Endothelial cell of umbilical vein (primary cell): ENCODE measurements at regions not wholly inside any gene's neighbourhood (a gene's known extent, or its start where the extent isn't known, plus 50 kb on each side); places are given as distances from the start of the nearest gene placed in this dataset.

Source experiments
- BruUV-seq: library from RNA; stranded (reverse); fragments of 400-500 nt; replicated peaks from 2 replicates; lab custom pipeline; 2021; lab: Mats Ljungman, UMichigan
- CTCF ChIA-PET: fragments of 300-600, 350-600 bp; sonication (Branson Sonifier 250); formaldehyde crosslinking; loops from one replicate; lab custom pipeline; 2021; ENCODE audit warnings: antibody characterized with exemption, inconsistent platforms; lab: Charles Lee
- POLR2A ChIA-PET: fragments of 300-600, 350-600 bp; sonication (Branson Sonifier 250); formaldehyde crosslinking; loops from one replicate; lab custom pipeline; 2021; ENCODE audit warnings: antibody characterized with exemption, inconsistent platforms; lab: Charles Lee
- DNase-seq: peaks from one replicate; pipeline ENCODE4 v3.0.0-alpha.2; 2011; ENCODE audit warnings: low read depth, low spot score
- FAIRE-seq: peaks from 2 replicates; lab custom pipeline; 2011; peaks lifted over from hg19 to GRCh38; lab: Jason Lieb, UNC
- H2AFZ ChIP-seq: 2 replicates; pipeline ENCODE4 v1.6.0; 2012; ENCODE audit warnings: low read depth, low read length, control low read depth, inconsistent platforms
- H3K27ac ChIP-seq: 2 replicates; pipeline ENCODE4 v1.5.1; 2011; ENCODE audit warnings: low read depth, mild to moderate bottlenecking, control low read depth, low read length, moderate library complexity; ENCODE audit not compliant: insufficient read depth
- H3K27me3 ChIP-seq, 2 experiments: 2 replicates each; pipeline versions ENCODE4 v1.6.0 to v1.6.1; 2011; ENCODE audit warnings: low read length in 2 of 2, mixed read lengths in 1 of 2; ENCODE audit not compliant: control insufficient read depth in 2 of 2, insufficient read depth in 2 of 2
- H3K36me3 ChIP-seq, 2 experiments: 2 replicates in 1 of 2; 3 replicates in 1 of 2; pipeline ENCODE4 v1.5.1; 2011; ENCODE audit warnings: low read length in 2 of 2, mild to moderate bottlenecking in 1 of 2, moderate library complexity in 1 of 2; ENCODE audit not compliant: control insufficient read depth in 2 of 2, insufficient read depth in 2 of 2; ENCODE audit errors: extremely low read depth in 1 of 2
- H3K4me1 ChIP-seq: 3 replicates; pipeline ENCODE4 v1.5.1; 2011; ENCODE audit warnings: mild to moderate bottlenecking, low read length; ENCODE audit not compliant: control insufficient read depth, insufficient read depth; ENCODE audit errors: extremely low read depth
- H3K4me2 ChIP-seq: 2 replicates; pipeline ENCODE4 v1.6.1; 2011; ENCODE audit warnings: low read length, control low read depth, mixed read lengths; ENCODE audit not compliant: insufficient read depth
- H3K4me3 ChIP-seq, 3 experiments: fragments of 200-600 bp in 1 of 3; sonication (generic), shearing (Covaris generic) in 1 of 3; replicated peaks in 1 of 3; 2 replicates each; pipeline ENCODE4 v1.5.1; 2011 to 2016; ENCODE audit warnings: control low read depth in 3 of 3, low read length in 3 of 3, mild to moderate bottlenecking in 2 of 3, inconsistent platforms in 1 of 3, low read depth in 1 of 3, moderate library complexity in 1 of 3; ENCODE audit not compliant: insufficient read depth in 1 of 3
- H3K79me2 ChIP-seq: 2 replicates; pipeline ENCODE4 v1.6.0; 2012; ENCODE audit warnings: low read length, inconsistent platforms; ENCODE audit not compliant: control insufficient read depth, insufficient read depth
- H3K9ac ChIP-seq: replicated peaks from 2 replicates; pipeline ENCODE3; 2011; ENCODE audit warnings: low read length, control low read depth; ENCODE audit not compliant: insufficient read depth; ENCODE audit errors: extremely low read depth
- H3K9me1 ChIP-seq: replicated peaks from 3 replicates; pipeline ENCODE4 v1.6.0; 2011; ENCODE audit warnings: mild to moderate bottlenecking, low read length; ENCODE audit not compliant: control insufficient read depth, insufficient read depth; ENCODE audit errors: extremely low read depth
- H3K9me3 ChIP-seq: replicated peaks from 2 replicates; pipeline ENCODE4 v1.5.1; 2012; ENCODE audit warnings: low read length, inconsistent platforms; ENCODE audit not compliant: control insufficient read depth, insufficient read depth
- H4K20me1 ChIP-seq: replicated peaks from 2 replicates; pipeline ENCODE3; 2011; ENCODE audit warnings: mild to moderate bottlenecking, low read length; ENCODE audit not compliant: control insufficient read depth, insufficient read depth; ENCODE audit errors: extremely low read depth
- CTCF ChIP-seq, 2 donors: IDR thresholded peaks; 1 replicate in 1 of 2; 2 replicates in 1 of 2; pipeline ENCODE4 v1.5.1; 2011; ENCODE audit warnings: low read length in 2 of 2, mild to moderate bottlenecking in 2 of 2, moderate library complexity in 2 of 2, control low read depth in 1 of 2, inconsistent platforms in 1 of 2, low read depth in 1 of 2; ENCODE audit not compliant: insufficient read depth in 1 of 2; ENCODE audit errors: extremely low read depth in 1 of 2
- EZH2 ChIP-seq: IDR thresholded peaks from 2 replicates; pipeline ENCODE4 v1.6.1; 2012; ENCODE audit warnings: borderline replicate concordance, low read depth, mild to moderate bottlenecking, moderate library complexity, low read length, inconsistent platforms; ENCODE audit not compliant: severe bottlenecking
- GATA2 ChIP-seq: IDR thresholded peaks from 2 replicates; pipeline ENCODE4 v1.7.0; 2011; ENCODE audit warnings: low read depth, mild to moderate bottlenecking, moderate library complexity, mixed read lengths, low read length; ENCODE audit not compliant: insufficient read length, insufficient read depth
- MAX ChIP-seq: IDR thresholded peaks from 2 replicates; pipeline ENCODE4 v1.6.1; 2011; ENCODE audit not compliant: insufficient read depth, insufficient read length
- dilution Hi-C: fragments of 300-500 bp; cut with MboI; formaldehyde crosslinking; loops from one replicate; pipeline ENCODE4 v1.15.0; 2019; ENCODE audit warnings: low sequenced_read_pairs; ENCODE audit not compliant: extremely low pct_ligation_motif_present
- intact Hi-C: fragments of 100-400 bp; cut with micrococcal nuclease; formaldehyde crosslinking; loops from one replicate; pipeline ENCODE4 v1.10.0; 2022

DNA sequence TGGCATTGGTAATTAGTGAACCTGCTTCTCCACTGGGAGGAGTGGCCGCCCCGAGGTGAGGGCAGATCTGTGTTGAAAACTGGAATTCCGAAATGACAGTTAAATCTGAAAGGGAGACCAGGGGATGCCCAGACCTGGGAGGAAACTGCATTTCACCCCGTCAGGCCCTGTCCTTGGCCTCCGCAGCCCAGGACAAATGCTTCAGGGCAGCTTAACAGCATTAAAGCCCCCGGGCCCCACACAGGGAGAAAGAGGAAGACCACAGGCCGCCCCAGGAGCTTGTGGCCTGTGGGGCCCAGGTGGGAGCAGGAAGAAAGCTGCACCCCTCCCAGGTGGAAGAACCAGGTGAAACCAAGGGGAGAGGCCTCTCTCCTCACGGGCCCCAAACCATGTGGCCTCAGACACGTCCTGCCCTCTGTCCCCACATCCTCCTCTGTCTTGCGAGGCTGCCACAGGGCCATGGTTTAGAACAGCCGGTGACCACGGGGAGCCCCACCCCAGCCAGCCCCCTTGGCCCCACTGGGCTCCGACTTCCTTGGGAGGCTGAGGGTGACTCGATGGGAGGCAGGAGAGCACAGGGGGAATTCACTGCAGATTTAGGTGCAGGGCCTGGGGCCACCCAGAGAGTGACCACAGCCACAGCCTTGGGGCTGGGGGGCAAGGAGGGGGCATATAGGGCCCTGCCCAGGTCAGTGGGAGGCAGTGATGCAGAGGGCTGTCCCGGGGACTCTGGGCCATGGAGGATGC, 265.4 kb downstream of the ADGRD1 start:
- no peak for TF ChIP-seq GATA2
- no peak for TF ChIP-seq MAX
- no peak for TF ChIP-seq CTCF (IDR thresholded peaks at IDR 0.05; ENCODE audit: extremely low read depth in 1 of 2, insufficient read depth in 1 of 2, low read depth in 1 of 2, low read length in 2 of 2)
- TF ChIP-seq EZH2: no peak
- DNase-seq (no peak), FAIRE-seq (no peak)
- Histone ChIP-seq H3K9ac (no peak overlapping the region), H3K9me1 (no peaks in the 10 kb centered on the region), H3K4me2 (no peak overlapping the region), H3K27ac (no peak overlapping the region), H3K9me3 (no peaks in the 10 kb centered on the region), H3K4me1 (no peaks in the 10 kb centered on the region), H3K36me3 (no peaks in the 10 kb centered on the region), H3K27me3 (no peaks in the 10 kb centered on the region), H4K20me1 (no peaks in the 10 kb centered on the region), H3K4me3 (no peak overlapping the region), H2AFZ (no peak overlapping the region), H3K79me2 (no peaks in the 10 kb centered on the region)
- ChIA-PET CTCF (no interaction called here), POLR2A (no interaction called here)
- dilution Hi-C loops: no loop called here
- BruUV-seq: no TSS peak
- intact Hi-C loops: no loop called here
